Mesenchymal stem cell (in vitro differentiated cells and primary cell): ENCODE measurements at regions not wholly inside any gene's neighbourhood (a gene's known extent, or its start where the extent isn't known, plus 50 kb on each side); places are given as distances from the start of the nearest gene placed in this dataset.

ENCODE experiments used
- DNase-seq: peaks from one replicate; pipeline ENCODE4 v3.0.0-alpha.2; 2013
- H2AFZ ChIP-seq: one replicate; pipeline ENCODE4 v1.6.1; 2013; ENCODE audit warnings: low read depth, mild to moderate bottlenecking, control low read depth, inconsistent platforms, low read length, moderate library complexity
- H2AK5ac ChIP-seq: 2 replicates; pipeline ENCODE4 v1.6.1; 2013; ENCODE audit warnings: low read length, moderate library complexity, mild to moderate bottlenecking, inconsistent platforms; ENCODE audit not compliant: severe bottlenecking
- H2BK120ac ChIP-seq: one replicate; pipeline ENCODE4 v1.6.1; 2013; ENCODE audit warnings: low read depth, mild to moderate bottlenecking, inconsistent platforms, low read length, moderate library complexity
- H2BK12ac ChIP-seq, 2 experiments: one replicate each; pipeline ENCODE4 v1.6.1; 2013; ENCODE audit warnings: inconsistent platforms in 2 of 2, low read length in 2 of 2, mild to moderate bottlenecking in 2 of 2, moderate library complexity in 2 of 2, control low read depth in 1 of 2
- H2BK15ac ChIP-seq: one replicate; pipeline ENCODE4 v1.6.1; 2013; ENCODE audit warnings: mild to moderate bottlenecking, low read depth, inconsistent platforms; ENCODE audit not compliant: poor library complexity, severe bottlenecking
- H2BK5ac ChIP-seq: 2 replicates; pipeline ENCODE4 v1.6.1; 2013; ENCODE audit warnings: low read depth, mild to moderate bottlenecking, low read length, control low read depth, inconsistent platforms; ENCODE audit not compliant: poor library complexity, severe bottlenecking
- H3K14ac ChIP-seq, 2 experiments: one replicate each; pipeline ENCODE4 v1.6.1; 2013; ENCODE audit warnings: inconsistent platforms in 2 of 2, low read length in 2 of 2, control low read depth in 1 of 2, mild to moderate bottlenecking in 1 of 2, moderate library complexity in 1 of 2
- H3K18ac ChIP-seq, 2 experiments: one replicate each; pipeline ENCODE4 v1.6.1; 2013; ENCODE audit warnings: inconsistent platforms in 2 of 2, low read length in 2 of 2, control low read depth in 1 of 2, low read depth in 1 of 2, mild to moderate bottlenecking in 1 of 2
- H3K23ac ChIP-seq, 2 experiments: one replicate each; pipeline ENCODE4 v1.6.1; 2013; ENCODE audit warnings: inconsistent platforms in 2 of 2, low read length in 2 of 2, mild to moderate bottlenecking in 2 of 2, moderate library complexity in 2 of 2, control low read depth in 1 of 2
- H3K27ac ChIP-seq: 2 replicates; pipeline ENCODE4 v1.5.1; 2013; ENCODE audit warnings: mild to moderate bottlenecking, moderate library complexity, low read length, control low read depth, inconsistent platforms; ENCODE audit not compliant: poor library complexity, severe bottlenecking
- H3K27me3 ChIP-seq, 2 experiments: 2 replicates each; pipeline versions ENCODE4 v1.6.1 to v1.7.0; 2013; ENCODE audit warnings: low read length in 2 of 2, mild to moderate bottlenecking in 2 of 2, moderate library complexity in 2 of 2, control low read depth in 1 of 2, inconsistent platforms in 1 of 2; ENCODE audit not compliant: control insufficient read depth in 1 of 2, insufficient read depth in 1 of 2
- H3K36me3 ChIP-seq, 2 experiments: 2 replicates each; pipeline versions ENCODE4 v1.6.1 to v1.7.0; 2013; ENCODE audit warnings: low read length in 2 of 2, control low read depth in 1 of 2, inconsistent platforms in 1 of 2, low read depth in 1 of 2, mild to moderate bottlenecking in 1 of 2; ENCODE audit not compliant: insufficient read depth in 2 of 2, control insufficient read depth in 1 of 2
- H3K4ac ChIP-seq, 2 experiments: one replicate each; pipeline ENCODE4 v1.6.1; 2013; ENCODE audit warnings: inconsistent platforms in 2 of 2, low read length in 2 of 2, mild to moderate bottlenecking in 2 of 2, moderate library complexity in 2 of 2, control low read depth in 1 of 2, low read depth in 1 of 2
- H3K4me1 ChIP-seq: 2 replicates; pipeline ENCODE4 v1.6.1; 2013; ENCODE audit warnings: low read depth, low read length, control low read depth; ENCODE audit not compliant: control insufficient read depth, insufficient read depth
- H3K4me2 ChIP-seq: 2 replicates; pipeline ENCODE4 v1.6.1; 2013; ENCODE audit warnings: low read length, mild to moderate bottlenecking, inconsistent platforms; ENCODE audit not compliant: poor library complexity, severe bottlenecking
- H3K4me3 ChIP-seq, 2 experiments: 2 replicates each; pipeline versions ENCODE4 v1.5.1 to v1.7.0; 2013; ENCODE audit warnings: low read length in 2 of 2, mild to moderate bottlenecking in 2 of 2, control low read depth in 1 of 2, low read depth in 1 of 2; ENCODE audit not compliant: insufficient read depth in 1 of 2
- H3K79me1 ChIP-seq: replicated peaks from 2 replicates; pipeline ENCODE4 v1.6.1; 2013; ENCODE audit warnings: mild to moderate bottlenecking, control low read depth, low read length, inconsistent platforms; ENCODE audit not compliant: poor library complexity, severe bottlenecking
- H3K9ac ChIP-seq: 2 replicates; pipeline ENCODE4 v1.7.0; 2013; ENCODE audit warnings: mild to moderate bottlenecking, low read length, moderate library complexity
- H3K9me3 ChIP-seq: 2 replicates; pipeline ENCODE4 v1.7.0; 2013; ENCODE audit warnings: mild to moderate bottlenecking, low read length; ENCODE audit not compliant: control insufficient read depth
- H4K8ac ChIP-seq: one replicate; pipeline ENCODE4 v1.6.1; 2013; ENCODE audit warnings: inconsistent platforms, mild to moderate bottlenecking, low read length, moderate library complexity
- H4K91ac ChIP-seq: one replicate; pipeline ENCODE4 v1.6.1; 2013; ENCODE audit warnings: mild to moderate bottlenecking, low read length, inconsistent platforms
- WGBS: methylation state at CpG from one replicate; pipeline ENCODE4 v1.1.7; 2013; ENCODE audit warnings: mixed read lengths; 5-methylcytosine and 5-hydroxymethylcytosine counted together

GRCh38 chr14:41488401-41488800 is 118.3 kb upstream of the LRFN5 start:
- H2AFZ ChIP-seq, result no peak overlapping the region
- H3K4me1 ChIP-seq, result no peaks in the 10 kb centered on the region
- no peak overlapping the region for H2BK5ac ChIP-seq
- no peak overlapping the region for H3K9ac ChIP-seq
- no peak overlapping the region for H4K8ac ChIP-seq
- H3K9me3 ChIP-seq, result no peaks in the 10 kb centered on the region
- H4K91ac ChIP-seq, result no peak overlapping the region
- H3K18ac ChIP-seq, result no peak overlapping the region
- no peak overlapping the region for H3K4me2 ChIP-seq
- no peak overlapping the region for H3K27ac ChIP-seq
- H2BK15ac ChIP-seq, result no peak overlapping the region
- H3K4me3 ChIP-seq, result no peak overlapping the region
- no peak for DNase-seq
- H2BK12ac ChIP-seq, result no peak overlapping the region
- no peaks in the 10 kb centered on the region for H3K79me1 ChIP-seq
- WGBS, result 95% methylated on average over 1 of the region's 1 CpG
- no peak overlapping the region for H2AK5ac ChIP-seq
- H2BK120ac ChIP-seq, result no peak overlapping the region
- no peaks in the 10 kb centered on the region for H3K27me3 ChIP-seq
- H3K23ac ChIP-seq, result no peak overlapping the region
- no peak overlapping the region for H3K14ac ChIP-seq
- no peak overlapping the region for H3K4ac ChIP-seq
- H3K36me3 ChIP-seq, result no peaks in the 10 kb centered on the region

- Histone ChIP-seq H3K4me3 (no peak overlapping the region), H3K27me3 (no peaks in the 10 kb centered on the region), H3K27ac (no peak overlapping the region), H3K18ac (no peak overlapping the region), H3K9me3 (no peaks in the 10 kb centered on the region), H2BK120ac (no peak overlapping the region), H2BK5ac (no peak overlapping the region), H2AFZ (no peak overlapping the region), H3K14ac (no peak overlapping the region), H3K4me2 (no peak overlapping the region), H2BK12ac (no peak overlapping the region), H2BK15ac (no peak overlapping the region), H3K9ac (no peak overlapping the region), H2AK5ac (no peak overlapping the region), H4K91ac (no peak overlapping the region), H3K79me1 (no peaks in the 10 kb centered on the region), H4K8ac (no peak overlapping the region), H3K23ac (no peak overlapping the region), H3K36me3 (no peaks in the 10 kb centered on the region), H3K4me1 (no peaks in the 10 kb centered on the region), H3K4ac (no peak overlapping the region)
- DNase-seq, result no peak
These were observed 123.8 kb upstream of the LRFN5 start for GRCh38 chr14:41482861-41483260.

GRCh38 chr14:41476526-41476925 is 130.2 kb upstream of the LRFN5 start:
- Histone ChIP-seq H3K18ac (no peak overlapping the region), H3K27me3 (no peaks in the 10 kb centered on the region), H3K27ac (no peak overlapping the region), H3K23ac (no peak overlapping the region), H3K4me2 (no peak overlapping the region), H3K4ac (no peak overlapping the region), H2BK12ac (no peak overlapping the region), H3K9me3 (no peaks in the 10 kb centered on the region), H3K4me1 (no peaks in the 10 kb centered on the region), H2BK15ac (no peak overlapping the region), H3K4me3 (no peak overlapping the region), H2AFZ (no peak overlapping the region), H3K9ac (no peak overlapping the region), H3K14ac (no peak overlapping the region), H2AK5ac (no peak overlapping the region), H3K79me1 (no peaks in the 10 kb centered on the region), H4K91ac (no peak overlapping the region), H4K8ac (no peak overlapping the region), H2BK120ac (no peak overlapping the region), H2BK5ac (no peak overlapping the region), H3K36me3 (no peaks in the 10 kb centered on the region)
- 67% methylated on average over 1 of the region's 1 CpG for WGBS
- no peak for DNase-seq

GRCh38 chr14:41461380-41461779 is 145.3 kb upstream of the LRFN5 start:
- Histone ChIP-seq H3K14ac (no peak overlapping the region), H3K4me3 (no peak overlapping the region), H3K4ac (no peak overlapping the region), H2BK5ac (no peak overlapping the region), H3K4me1 (no peaks in the 10 kb centered on the region), H3K23ac (no peak overlapping the region), H2AK5ac (no peak overlapping the region), H4K91ac (no peak overlapping the region), H2AFZ (no peak overlapping the region), H3K9me3 (no peaks in the 10 kb centered on the region), H2BK15ac (no peak overlapping the region), H3K18ac (no peak overlapping the region), H3K27me3 (no peaks in the 10 kb centered on the region), H2BK12ac (no peak overlapping the region), H3K9ac (no peak overlapping the region), H3K4me2 (no peak overlapping the region), H3K79me1 (no peaks in the 10 kb centered on the region), H4K8ac (no peak overlapping the region), H3K36me3 (no peaks in the 10 kb centered on the region), H3K27ac (no peak overlapping the region), H2BK120ac (no peak overlapping the region)
- DNase-seq, result no peak
